Liver (tissue), 8 donors: ENCODE measurements at regions not wholly inside any gene's neighbourhood (a gene's known extent, or its start where the extent isn't known, plus 50 kb on each side); places are given as distances from the start of the nearest gene placed in this dataset.

ENCODE experiments used
- DNase-seq: peaks from one replicate; pipeline ENCODE4 v3.0.0-alpha.2; 2017; ENCODE audit warnings: low spot score
- H3K27ac ChIP-seq, 2 donors: one replicate each; pipeline ENCODE4 v1.7.0; 2013; ENCODE audit warnings: inconsistent platforms in 2 of 2, low read length in 2 of 2, control low read depth in 1 of 2, low read depth in 1 of 2, mild to moderate bottlenecking in 1 of 2
- H3K27me3 ChIP-seq, 4 donors: one replicate each; pipeline versions ENCODE4 v1.6.1 to v1.7.0; 2013; ENCODE audit warnings: low read length in 3 of 4, inconsistent platforms in 1 of 4, mild to moderate bottlenecking in 1 of 4, moderate library complexity in 1 of 4; ENCODE audit not compliant: control insufficient read depth in 4 of 4, insufficient read depth in 4 of 4
- H3K36me3 ChIP-seq, 4 donors: one replicate each; pipeline versions ENCODE4 v1.6.1 to v1.7.0; 2013; ENCODE audit warnings: low read length in 3 of 4, mild to moderate bottlenecking in 3 of 4, low read depth in 1 of 4, moderate library complexity in 1 of 4; ENCODE audit not compliant: control insufficient read depth in 4 of 4, insufficient read depth in 3 of 4
- H3K4me1 ChIP-seq, 4 donors: one replicate each; pipeline versions ENCODE4 v1.6.1 to v1.7.0; 2013; ENCODE audit warnings: low read length in 3 of 4, mild to moderate bottlenecking in 3 of 4, moderate library complexity in 1 of 4; ENCODE audit not compliant: control insufficient read depth in 4 of 4, insufficient read depth in 4 of 4
- H3K4me3 ChIP-seq, 3 donors: one replicate each; pipeline versions ENCODE4 v1.6.1 to v1.7.0; 2013; ENCODE audit warnings: low read length in 3 of 3, control low read depth in 1 of 3, low read depth in 1 of 3, mild to moderate bottlenecking in 1 of 3
- H3K9ac ChIP-seq, 2 donors: one replicate each; pipeline ENCODE4 v1.7.0; 2013; ENCODE audit warnings: low read length in 2 of 2, mild to moderate bottlenecking in 2 of 2, moderate library complexity in 2 of 2, control low read depth in 1 of 2, low read depth in 1 of 2
- H3K9me3 ChIP-seq, 4 donors: one replicate each; pipeline versions ENCODE4 v1.6.1 to v1.7.0; 2013; ENCODE audit warnings: low read length in 3 of 4; ENCODE audit not compliant: control insufficient read depth in 4 of 4
- CTCF ChIP-seq: fragments of 150-350 bp; IDR thresholded peaks from 2 replicates; pipeline ENCODE4 v1.5.1; 2017; ENCODE audit warnings: improper control_type of control experiment, low read depth, low read length; ENCODE audit not compliant: missing input control
- EGR1 ChIP-seq, 2 donors: IDR thresholded peaks; 2 replicates each; pipeline ENCODE4 v1.6.1; 2016 to 2018; ENCODE audit warnings: antibody characterized with exemption in 2 of 2, low read depth in 2 of 2
- FOXA1 ChIP-seq: IDR thresholded peaks from 2 replicates; pipeline ENCODE4 v1.6.1; 2016; ENCODE audit warnings: antibody characterized with exemption
- FOXA2 ChIP-seq: IDR thresholded peaks from 2 replicates; pipeline ENCODE4 v1.6.1; 2016; ENCODE audit warnings: antibody characterized with exemption
- GABPA ChIP-seq, 2 donors: IDR thresholded peaks in 1 of 2; conservative IDR thresholded peaks in 1 of 2; 2 replicates each; pipeline ENCODE4 v1.6.1; 2016; ENCODE audit warnings: antibody characterized with exemption in 2 of 2, mild to moderate bottlenecking in 1 of 2, moderate library complexity in 1 of 2
- HNF4A ChIP-seq, 2 donors: conservative IDR thresholded peaks; 2 replicates each; pipeline ENCODE4 v1.6.1; 2016; ENCODE audit warnings: antibody characterized with exemption in 2 of 2, mild to moderate bottlenecking in 2 of 2
- HNF4G ChIP-seq: IDR thresholded peaks from 2 replicates; pipeline ENCODE4 v1.6.1; 2016; ENCODE audit warnings: antibody characterized with exemption
- JUND ChIP-seq, 2 donors: IDR thresholded peaks; 2 replicates each; pipeline ENCODE4 v1.6.1; 2016; ENCODE audit warnings: antibody characterized with exemption in 2 of 2
- MAX ChIP-seq: IDR thresholded peaks from 2 replicates; pipeline ENCODE4 v1.6.1; 2016; ENCODE audit warnings: antibody characterized with exemption
- NR2F2 ChIP-seq: IDR thresholded peaks from 2 replicates; pipeline ENCODE4 v1.6.1; 2016; ENCODE audit warnings: antibody characterized with exemption
- RAD21 ChIP-seq, 2 donors: IDR thresholded peaks; 2 replicates each; pipeline ENCODE4 v1.6.1; 2016; ENCODE audit warnings: antibody characterized with exemption in 2 of 2, mild to moderate bottlenecking in 2 of 2
- REST ChIP-seq: IDR thresholded peaks from 2 replicates; pipeline ENCODE4 v1.6.1; 2016; ENCODE audit warnings: antibody characterized with exemption, mild to moderate bottlenecking
- RXRA ChIP-seq, 2 donors: IDR thresholded peaks; 2 replicates each; pipeline ENCODE4 v1.6.1; 2017 to 2018; ENCODE audit warnings: antibody characterized with exemption in 2 of 2, mild to moderate bottlenecking in 1 of 2
- SP1 ChIP-seq: IDR thresholded peaks from 2 replicates; pipeline ENCODE4 v1.6.1; 2018; ENCODE audit warnings: antibody characterized with exemption, mild to moderate bottlenecking
- TAF1 ChIP-seq: conservative IDR thresholded peaks from 2 replicates; pipeline ENCODE4 v1.6.1; 2016; ENCODE audit warnings: antibody characterized with exemption, mild to moderate bottlenecking
- YY1 ChIP-seq: IDR thresholded peaks from 2 replicates; pipeline ENCODE4 v1.6.1; 2016; ENCODE audit warnings: antibody characterized with exemption, mild to moderate bottlenecking
- ZBTB33 ChIP-seq: IDR thresholded peaks from 2 replicates; pipeline ENCODE4 v1.6.1; 2016; ENCODE audit warnings: antibody characterized with exemption
- WGBS: extraction: QIAGEN DNeasy Blood & Tissue Kit; methylation state at CpG from one replicate; pipeline ENCODE4 v1.1.7; 2013; 5-methylcytosine and 5-hydroxymethylcytosine counted together
- TF ChIP-seq, protein P1 (sequence below): IDR thresholded peaks from 2 replicates; pipeline ENCODE4 v1.6.1; 2016; ENCODE audit warnings: antibody characterized with exemption
- donor health status: healthy.
- donor health status: healthy.
- donor health status: healthy.
- donor health status: healthy.
- donor health status: healthy.

GRCh38 chr6:74742793-74743508 is 462.9 kb downstream of the COL12A1 start:
- Histone ChIP-seq H3K36me3 (no peaks in the 10 kb centered on the region), H3K27ac (no peak overlapping the region), H3K27me3 (no peaks in the 10 kb centered on the region), H3K4me1 (no peaks in the 10 kb centered on the region), H3K9me3 (no peaks in the 10 kb centered on the region), H3K9ac (no peak overlapping the region), H3K4me3 (no peak overlapping the region)
- DNase-seq: no peak
- TF ChIP-seq FOXA2 (no peak), FOXA1 (no peak), MAX (no peak), RXRA (IDR thresholded peaks at IDR 0.05) (no peak), GABPA (IDR thresholded peaks at IDR 0.05 in 1 of 2, conservative IDR thresholded peaks at IDR 0.05 in 1 of 2) (no peak), TAF1 (no peak), HNF4A (conservative IDR thresholded peaks at IDR 0.05) (no peak), CTCF (no peak), EGR1 (IDR thresholded peaks at IDR 0.05; ENCODE audit: low read depth in 2 of 2) (no peak), NR2F2 (no peak), JUND (IDR thresholded peaks at IDR 0.05) (no peak), HNF4G (no peak), RAD21 (IDR thresholded peaks at IDR 0.05) (no peak), YY1 (no peak), ZBTB33 (no peak), REST (no peak), SP1 (no peak)
- TF ChIP-seq, protein P1, sequence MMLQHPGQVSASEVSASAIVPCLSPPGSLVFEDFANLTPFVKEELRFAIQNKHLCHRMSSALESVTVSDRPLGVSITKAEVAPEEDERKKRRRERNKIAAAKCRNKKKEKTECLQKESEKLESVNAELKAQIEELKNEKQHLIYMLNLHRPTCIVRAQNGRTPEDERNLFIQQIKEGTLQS: no peak
- WGBS: 81% methylated on average over 3 of the region's 3 CpGs
